ENCODE measurements at regions not wholly inside any gene's neighbourhood (a gene's known extent, or its start where the extent isn't known, plus 50 kb on each side); places are given as distances from the start of the nearest gene placed in this dataset.

- no peak for TF ChIP-seq CREB1 (CRISPR knock-in tag; IDR thresholded peaks at IDR 0.05; ENCODE audit: low read depth)
Measured at GRCh38 chr13:64900039-64900438, 2330.1 kb downstream of the PCDH9 start (continued).

DNA sequence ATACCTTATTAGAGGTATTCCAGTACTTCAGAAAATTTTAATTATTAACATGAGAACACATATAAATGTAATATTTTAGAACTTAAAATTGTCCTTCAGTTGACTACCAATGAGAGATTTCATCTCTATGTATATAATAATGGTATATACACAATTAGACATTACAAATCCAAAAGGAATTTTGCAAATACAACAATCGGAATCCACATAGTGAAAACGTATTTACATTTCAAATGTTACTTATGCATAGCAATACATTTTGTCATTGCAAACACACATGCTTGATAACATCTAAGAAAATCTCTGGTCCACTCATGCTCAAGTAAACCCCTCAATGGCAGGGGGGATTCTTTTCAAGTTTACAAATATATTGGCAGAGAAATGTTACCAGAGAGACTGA, 2345.2 kb downstream of the PCDH9 start:
- Mint-ChIP-seq H3K4me1 (no peaks in the 10 kb centered on the region), H3K36me3 (ENCODE audit: low read depth) (no peaks in the 10 kb centered on the region), H3K9me3 (no peaks in the 10 kb centered on the region), H3K4me3 (no peak overlapping the region), H3K27ac (no peak overlapping the region), H3K27me3 (ENCODE audit: insufficient read depth, low read depth, poor library complexity) (no peaks in the 10 kb centered on the region)
- Histone ChIP-seq H3K9me2 (ENCODE audit: insufficient read depth) (no peaks in the 10 kb centered on the region), H3F3A (replicated peaks; ENCODE audit: low read depth) (no peaks in the 10 kb centered on the region), H4K20me1 (replicated peaks; ENCODE audit: insufficient read depth) (no peaks in the 10 kb centered on the region), H3K79me2 (replicated peaks; ENCODE audit: insufficient read depth) (no peaks in the 10 kb centered on the region), H3K4me1 (ENCODE audit: insufficient read depth) (no peaks in the 10 kb centered on the region), H2AFZ (no peak overlapping the region), H3K27ac (ENCODE audit: low read depth) (no peak overlapping the region), H3K27me3 (ENCODE audit: insufficient read depth) (no peaks in the 10 kb centered on the region), H3K4me2 (no peak overlapping the region), H3K4me3 (no peak overlapping the region), H3K36me3 (ENCODE audit: insufficient read depth) (no peaks in the 10 kb centered on the region)
- TF ChIP-seq ZNF462 (CRISPR knock-in tag; IDR thresholded peaks at IDR 0.05) (no peak), EZH2phosphoT487 (IDR thresholded peaks at IDR 0.05; ENCODE audit: unreplicated experiment) (no peak), NANOG (IDR thresholded peaks at IDR 0.05; ENCODE audit: borderline replicate concordance) (no peak)
- ATAC-seq (no peak), DNase-seq (ENCODE audit: low spot score) (no peak)

- H3K4me1 Mint-ChIP-seq = no peaks in the 10 kb centered on the region
- Histone ChIP-seq H2AFZ (no peak overlapping the region), H3K27ac (ENCODE audit: low read depth) (no peak overlapping the region), H4K20me1 (replicated peaks; ENCODE audit: insufficient read depth) (no peaks in the 10 kb centered on the region), H3K4me1 (ENCODE audit: insufficient read depth) (no peaks in the 10 kb centered on the region), H3K4me3 (no peak overlapping the region), H3F3A (replicated peaks; ENCODE audit: low read depth) (no peaks in the 10 kb centered on the region), H3K79me2 (replicated peaks; ENCODE audit: insufficient read depth) (no peaks in the 10 kb centered on the region), H3K27me3 (ENCODE audit: insufficient read depth) (no peaks in the 10 kb centered on the region), H3K36me3 (ENCODE audit: insufficient read depth) (no peaks in the 10 kb centered on the region), H3K4me2 (no peak overlapping the region), H3K9me2 (ENCODE audit: insufficient read depth) (no peaks in the 10 kb centered on the region)
- H3K4me3 Mint-ChIP-seq = no peak overlapping the region
- no peaks in the 10 kb centered on the region for H3K27me3 Mint-ChIP-seq (ENCODE audit: insufficient read depth, low read depth, poor library complexity)
- no peak for DNase-seq (ENCODE audit: low spot score)
- H3K36me3 Mint-ChIP-seq (ENCODE audit: low read depth) = no peaks in the 10 kb centered on the region
- H3K9me3 Mint-ChIP-seq = no peaks in the 10 kb centered on the region
- no peak overlapping the region for H3K27ac Mint-ChIP-seq
- ATAC-seq = no peak
- TF ChIP-seq ZNF114 (CRISPR knock-in tag; IDR thresholded peaks at IDR 0.05) = no peak
- no peak for TF ChIP-seq STAT1 (IDR thresholded peaks at IDR 0.05; ENCODE audit: unreplicated experiment)
- no peak for TF ChIP-seq REST (IDR thresholded peaks at IDR 0.05; ENCODE audit: unreplicated experiment)
Measured at GRCh38 chr13:64877176-64877575, 2353.0 kb downstream of the PCDH9 start.

Data from GM23338 (cell line).